ENCODE measurements at regions not wholly inside any gene's neighbourhood (a gene's known extent, or its start where the extent isn't known, plus 50 kb on each side); places are given as distances from the start of the nearest gene placed in this dataset.

DNA sequence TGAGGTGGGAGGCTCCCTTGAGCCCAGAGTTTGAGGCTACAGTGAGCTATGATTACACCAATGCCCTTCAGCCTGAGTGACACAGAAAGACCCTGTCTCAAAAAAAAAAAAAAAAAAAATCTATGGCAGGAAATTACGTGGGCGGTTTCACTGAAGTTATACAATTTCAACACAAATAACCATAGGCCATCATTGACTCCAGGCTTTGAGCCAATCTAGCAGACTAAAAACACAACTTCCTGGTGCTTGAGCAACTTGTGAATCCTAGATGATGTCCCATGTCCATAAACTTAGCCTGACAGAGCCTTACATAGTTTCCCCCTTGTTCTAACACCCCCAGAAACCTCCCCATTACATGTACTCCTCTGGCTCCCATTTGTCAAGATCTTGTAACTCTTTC is 131.8 kb downstream of the QRSL1 start:
- no peaks in the 10 kb centered on the region for H3K36me3 Mint-ChIP-seq (ENCODE audit: low read depth)
- no peak overlapping the region for H3K4me3 Mint-ChIP-seq
- ATAC-seq (ENCODE audit: poor library complexity): no peak
- H3K27ac Mint-ChIP-seq: no peak overlapping the region
- ChIA-PET CTCF (no interaction called here), POLR2A (no interaction called here)
- Histone ChIP-seq H3K9me3 (ENCODE audit: control insufficient read depth in 1 of 2, insufficient read depth in 1 of 2, low read length in 2 of 2) (peaks cover 0 to 7% of the 10 kb centered on the region in 2 experiments), H3K36me3 (ENCODE audit: insufficient read depth, low read length) (no peaks in the 10 kb centered on the region), H3K27me3 (ENCODE audit: control insufficient read depth in 1 of 2, insufficient read depth in 2 of 2, low read length in 2 of 2) (no peaks in the 10 kb centered on the region), H3K4me3 (ENCODE audit: low read length) (no peak overlapping the region), H3K27ac (ENCODE audit: low read depth in 1 of 2, low read length in 2 of 2) (no peak overlapping the region), H3K4me1 (ENCODE audit: insufficient read depth, low read length) (no peaks in the 10 kb centered on the region)
- no peaks in the 10 kb centered on the region for H3K4me1 Mint-ChIP-seq (ENCODE audit: low read depth)
- no peak for DNase-seq
- intact Hi-C loops (cut with DNase I, micrococcal nuclease): no loop called here
- peaks cover 7% of the 10 kb centered on the region for H3K27me3 Mint-ChIP-seq
- TF ChIP-seq, protein P1, sequence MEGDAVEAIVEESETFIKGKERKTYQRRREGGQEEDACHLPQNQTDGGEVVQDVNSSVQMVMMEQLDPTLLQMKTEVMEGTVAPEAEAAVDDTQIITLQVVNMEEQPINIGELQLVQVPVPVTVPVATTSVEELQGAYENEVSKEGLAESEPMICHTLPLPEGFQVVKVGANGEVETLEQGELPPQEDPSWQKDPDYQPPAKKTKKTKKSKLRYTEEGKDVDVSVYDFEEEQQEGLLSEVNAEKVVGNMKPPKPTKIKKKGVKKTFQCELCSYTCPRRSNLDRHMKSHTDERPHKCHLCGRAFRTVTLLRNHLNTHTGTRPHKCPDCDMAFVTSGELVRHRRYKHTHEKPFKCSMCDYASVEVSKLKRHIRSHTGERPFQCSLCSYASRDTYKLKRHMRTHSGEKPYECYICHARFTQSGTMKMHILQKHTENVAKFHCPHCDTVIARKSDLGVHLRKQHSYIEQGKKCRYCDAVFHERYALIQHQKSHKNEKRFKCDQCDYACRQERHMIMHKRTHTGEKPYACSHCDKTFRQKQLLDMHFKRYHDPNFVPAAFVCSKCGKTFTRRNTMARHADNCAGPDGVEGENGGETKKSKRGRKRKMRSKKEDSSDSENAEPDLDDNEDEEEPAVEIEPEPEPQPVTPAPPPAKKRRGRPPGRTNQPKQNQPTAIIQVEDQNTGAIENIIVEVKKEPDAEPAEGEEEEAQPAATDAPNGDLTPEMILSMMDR (IDR thresholded peaks at IDR 0.05): no peak
- peaks cover 2% of the 10 kb centered on the region for H3K9me3 Mint-ChIP-seq

DNA sequence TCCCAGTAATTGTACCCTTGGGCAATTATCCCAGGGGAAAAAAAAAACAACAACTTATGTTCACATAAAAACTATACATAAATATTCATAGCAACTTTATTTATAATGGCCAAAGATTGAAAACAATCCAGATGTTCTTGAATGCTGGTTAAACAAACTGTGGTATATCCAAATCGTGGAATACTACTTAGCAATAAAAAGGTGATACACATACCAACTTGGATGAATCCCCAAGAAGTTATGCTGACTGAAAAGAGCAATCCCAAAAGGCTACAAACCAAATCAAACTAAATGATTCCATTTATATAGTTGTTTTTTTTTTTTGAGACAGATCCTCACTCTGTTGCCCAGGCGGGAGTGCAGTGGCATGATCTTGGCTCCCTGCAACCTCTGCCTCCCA is 129.7 kb downstream of the QRSL1 start:
- H3K36me3 ChIP-seq (ENCODE audit: insufficient read depth, low read length): no peaks in the 10 kb centered on the region
- POLR2A ChIA-PET: no interaction called here
- DNase-seq (no peak), ATAC-seq (ENCODE audit: poor library complexity) (no peak)
- intact Hi-C loops (cut with DNase I, micrococcal nuclease): no loop called here
- Mint-ChIP-seq H3K4me1 (ENCODE audit: low read depth) (no peaks in the 10 kb centered on the region), H3K27me3 (peaks cover 7% of the 10 kb centered on the region), H3K9me3 (peaks cover 2% of the 10 kb centered on the region), H3K4me3 (no peak overlapping the region), H3K27ac (no peak overlapping the region), H3K36me3 (ENCODE audit: low read depth) (no peaks in the 10 kb centered on the region)
- no peak overlapping the region for H3K4me3 ChIP-seq (ENCODE audit: low read length)
- H3K9me3 ChIP-seq (ENCODE audit: control insufficient read depth in 1 of 2, insufficient read depth in 1 of 2, low read length in 2 of 2): peaks cover 0 to 7% of the 10 kb centered on the region in 2 experiments
- no peaks in the 10 kb centered on the region for H3K27me3 ChIP-seq (ENCODE audit: control insufficient read depth in 1 of 2, insufficient read depth in 2 of 2, low read length in 2 of 2)
- CTCF ChIA-PET: no interaction called here
- TF ChIP-seq, protein P1 (IDR thresholded peaks at IDR 0.05): no peak
- H3K4me1 ChIP-seq (ENCODE audit: insufficient read depth, low read length): no peaks in the 10 kb centered on the region
- H3K27ac ChIP-seq (ENCODE audit: low read depth in 1 of 2, low read length in 2 of 2): no peak overlapping the region

DNA sequence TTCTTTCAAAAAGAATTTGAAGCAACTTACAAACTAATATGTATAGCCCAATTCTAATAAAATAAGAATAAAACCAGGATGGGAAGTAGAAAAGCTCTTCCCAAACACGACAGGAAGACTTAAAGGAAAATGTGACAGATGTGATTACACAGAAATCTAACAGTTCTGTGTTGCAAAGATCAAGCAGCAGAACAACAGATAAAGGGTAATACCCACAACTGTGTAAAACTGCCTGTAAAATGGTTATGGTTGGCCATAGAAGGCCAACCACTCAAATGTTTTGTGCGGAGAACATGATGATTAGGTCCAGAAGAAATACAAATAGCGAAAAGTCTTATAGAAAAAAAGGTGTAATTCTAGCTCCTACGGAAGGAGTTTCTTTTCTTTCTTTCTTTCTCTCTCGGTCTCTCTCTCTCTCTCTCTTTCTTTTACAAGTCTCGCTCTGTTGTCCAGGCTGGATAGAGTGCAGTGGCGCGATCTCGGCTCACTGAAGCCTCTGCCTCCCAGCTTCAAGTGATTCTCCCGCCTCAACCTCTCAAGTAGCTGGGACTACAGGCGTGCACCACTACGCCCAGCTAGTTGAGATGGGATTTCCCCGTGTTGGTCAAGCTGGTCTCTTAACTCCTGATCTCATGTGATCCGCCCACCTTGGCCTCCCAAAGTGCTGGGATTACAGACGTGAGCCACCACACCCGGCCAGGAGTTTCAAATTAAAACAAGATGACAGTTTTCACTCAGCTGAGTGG is 128.5 kb downstream of the QRSL1 start:
- no peaks in the 10 kb centered on the region for H3K4me1 ChIP-seq (ENCODE audit: insufficient read depth, low read length)
- Mint-ChIP-seq H3K4me3 (no peak overlapping the region), H3K36me3 (ENCODE audit: low read depth) (no peaks in the 10 kb centered on the region), H3K27me3 (peaks cover 14% of the 10 kb centered on the region), H3K27ac (no peak overlapping the region), H3K4me1 (ENCODE audit: low read depth) (no peaks in the 10 kb centered on the region), H3K9me3 (peaks cover 2% of the 10 kb centered on the region)
- H3K4me3 ChIP-seq (ENCODE audit: low read length): no peak overlapping the region
- POLR2A ChIA-PET: no interaction called here
- ATAC-seq (ENCODE audit: poor library complexity) (no peak), DNase-seq (no peak)
- H3K27me3 ChIP-seq (ENCODE audit: control insufficient read depth in 1 of 2, insufficient read depth in 2 of 2, low read length in 2 of 2): no peaks in the 10 kb centered on the region
- TF ChIP-seq, protein P1 (IDR thresholded peaks at IDR 0.05): no peak
- no peak overlapping the region for H3K27ac ChIP-seq (ENCODE audit: low read depth in 1 of 2, low read length in 2 of 2)
- peaks cover 0 to 7% of the 10 kb centered on the region in 2 experiments for H3K9me3 ChIP-seq (ENCODE audit: control insufficient read depth in 1 of 2, insufficient read depth in 1 of 2, low read length in 2 of 2)
- CTCF ChIA-PET: no interaction called here
- intact Hi-C loops (cut with DNase I, micrococcal nuclease): no loop called here
- H3K36me3 ChIP-seq (ENCODE audit: insufficient read depth, low read length): no peaks in the 10 kb centered on the region
